HG02884 (cell line): ENCODE measurements at regions not wholly inside any gene's neighbourhood (a gene's known extent, or its start where the extent isn't known, plus 50 kb on each side); places are given as distances from the start of the nearest gene placed in this dataset.
"Not testable (repeated sequence)": the region's sequence is repeated elsewhere in the genome, so short reads cannot be mapped to it uniquely, and the experiment has no call there.

Experiments used
- ATAC-seq: cut with Tn5 transposase; IDR thresholded peaks from one replicate; pipeline ENCODE4 v1.9.1; 2021; ENCODE audit warnings: mild to moderate bottlenecking, moderate library complexity; ENCODE audit not compliant: unreplicated experiment

GRCh38 chr18:67805261-67805660 lies 288.7 kb upstream of the DSEL start:
- ATAC-seq, result no peak

GRCh38 chr18:67794521-67794920 lies 278.0 kb upstream of the DSEL start:
- ATAC-seq, result no peak

GRCh38 chr18:67790527-67790926 lies 274.0 kb upstream of the DSEL start:
- no peak for ATAC-seq

- ATAC-seq, result no peak
These were observed 272.6 kb upstream of the DSEL start for GRCh38 chr18:67789165-67789545.

- ATAC-seq, result no peak
These were observed 272.0 kb upstream of the DSEL start for GRCh38 chr18:67788310-67789164.

GRCh38 chr18:67783196-67783946 lies 266.9 kb upstream of the DSEL start:
- no peak for ATAC-seq

GRCh38 chr18:67778016-67778415 lies 261.5 kb upstream of the DSEL start:
- no peak for ATAC-seq

- no peak for ATAC-seq
These were observed 260.4 kb upstream of the DSEL start for GRCh38 chr18:67776929-67777328.

- no peak for ATAC-seq
These were observed 254.8 kb upstream of the DSEL start for GRCh38 chr18:67771271-67771670.

GRCh38 chr18:67770520-67770919 lies 254.0 kb upstream of the DSEL start:
- ATAC-seq, result no peak

- ATAC-seq, result no peak
These were observed 250.4 kb upstream of the DSEL start for GRCh38 chr18:67766930-67767329.

- not testable (repeated sequence) for ATAC-seq
These were observed 235.7 kb upstream of the DSEL start for GRCh38 chr18:67752211-67752610.

- ATAC-seq, result no peak
These were observed 226.4 kb upstream of the DSEL start for GRCh38 chr18:67742954-67743353.

- ATAC-seq, result no peak
These were observed 226.0 kb upstream of the DSEL start for GRCh38 chr18:67742525-67742924.

- no peak for ATAC-seq
These were observed 219.0 kb upstream of the DSEL start for GRCh38 chr18:67735506-67735905.

- ATAC-seq, result no peak
These were observed 216.6 kb upstream of the DSEL start for GRCh38 chr18:67733088-67733487.

GRCh38 chr18:67731851-67732250 lies 215.3 kb upstream of the DSEL start:
- ATAC-seq, result no peak

GRCh38 chr18:67730886-67731285 lies 214.4 kb upstream of the DSEL start:
- no peak for ATAC-seq

- no peak for ATAC-seq
These were observed 211.8 kb upstream of the DSEL start for GRCh38 chr18:67728364-67728763.

- ATAC-seq, result no peak
These were observed 210.4 kb upstream of the DSEL start for GRCh38 chr18:67726882-67727281.

GRCh38 chr18:67717800-67718199 lies 201.3 kb upstream of the DSEL start:
- no peak for ATAC-seq

- no peak for ATAC-seq
These were observed 199.0 kb upstream of the DSEL start for GRCh38 chr18:67715567-67715966.
